ENCODE measurements at regions not wholly inside any gene's neighbourhood (a gene's known extent, or its start where the extent isn't known, plus 50 kb on each side); places are given as distances from the start of the nearest gene placed in this dataset.
A peak's percentile ranks its signal among the peaks of the same experiment; 100 is the strongest.

- ATAC-seq: peak in 3 of 4 donors; percentile 65 to 78 (median 74)
- peak; percentile 55 to 65 (median 58) for TF ChIP-seq CTCF (IDR thresholded peaks at IDR 0.05)
- no peaks in the 10 kb centered on the region for H3K4me1 ChIP-seq
- H3K4me3 ChIP-seq: no peak overlapping the region
- DNase-seq: peak in 1 of 6 donors; percentile 35
- intact Hi-C loops (cut with DNase I): no loop called here
- H3K27ac ChIP-seq: no peak overlapping the region
- 60 to 61% methylated on average over 2 of the region's 2 CpGs for WGBS, 2 donors
- H3K36me3 ChIP-seq: no peaks in the 10 kb centered on the region
- H3K9me3 ChIP-seq: no peaks in the 10 kb centered on the region
- H3K27me3 ChIP-seq: no peaks in the 10 kb centered on the region
- FAIRE-seq: no peak
These were observed 221.8 kb upstream of the SSTR1 start for GRCh38 chr14:37985826-37986470.

GRCh38 chr14:37988472-37988871, 219.2 kb upstream of the SSTR1 start:
- H3K4me1 ChIP-seq: no peaks in the 10 kb centered on the region
- TF ChIP-seq CTCF (IDR thresholded peaks at IDR 0.05): no peak
- H3K9me3 ChIP-seq: no peaks in the 10 kb centered on the region
- ATAC-seq (no peak), FAIRE-seq (no peak), DNase-seq (no peak)
- 93 to 95% methylated on average over 3 of the region's 3 CpGs for WGBS, 2 donors
- intact Hi-C loops (cut with DNase I): no loop called here
- H3K36me3 ChIP-seq: no peaks in the 10 kb centered on the region
- no peak overlapping the region for H3K4me3 ChIP-seq
- no peaks in the 10 kb centered on the region for H3K27me3 ChIP-seq
- H3K27ac ChIP-seq: no peak overlapping the region

- no peak overlapping the region for H3K27ac ChIP-seq
- no peak for TF ChIP-seq CTCF (IDR thresholded peaks at IDR 0.05)
- H3K9me3 ChIP-seq: no peaks in the 10 kb centered on the region
- intact Hi-C loops (cut with DNase I): no loop called here
- no peak for DNase-seq
- no peaks in the 10 kb centered on the region for H3K4me1 ChIP-seq
- 22% methylated on average over 1 of the region's 1 CpG for WGBS, 2 donors
- ATAC-seq: no peak
- no peak for FAIRE-seq
- H3K4me3 ChIP-seq: no peak overlapping the region
- H3K36me3 ChIP-seq: no peaks in the 10 kb centered on the region
- H3K27me3 ChIP-seq: no peaks in the 10 kb centered on the region
These were observed 216.7 kb upstream of the SSTR1 start for GRCh38 chr14:37991027-37991426.

GRCh38 chr14:37992499-37992898, 215.2 kb upstream of the SSTR1 start:
- TF ChIP-seq CTCF (IDR thresholded peaks at IDR 0.05): no peak
- Histone ChIP-seq H3K36me3 (no peaks in the 10 kb centered on the region), H3K4me1 (no peaks in the 10 kb centered on the region), H3K9me3 (no peaks in the 10 kb centered on the region), H3K27me3 (no peaks in the 10 kb centered on the region), H3K27ac (no peak overlapping the region), H3K4me3 (no peak overlapping the region)
- no peak for ATAC-seq
- FAIRE-seq: no peak
- no peak for DNase-seq
- intact Hi-C loops (cut with DNase I): no loop called here

- no peak for TF ChIP-seq CTCF (IDR thresholded peaks at IDR 0.05)
- FAIRE-seq: no peak
- 88 to 90% methylated on average over 4 of the region's 4 CpGs for WGBS, 2 donors
These were observed 212.8 kb upstream of the SSTR1 start for GRCh38 chr14:37994846-37995372.

More at GRCh38 chr14:37994846-37995372, 212.8 kb upstream of the SSTR1 start:
- no peak for ATAC-seq
- Histone ChIP-seq H3K27me3 (no peaks in the 10 kb centered on the region), H3K4me1 (no peaks in the 10 kb centered on the region), H3K9me3 (no peaks in the 10 kb centered on the region), H3K27ac (no peak overlapping the region), H3K36me3 (no peaks in the 10 kb centered on the region), H3K4me3 (no peak overlapping the region)
- intact Hi-C loops (cut with DNase I): no loop called here
- DNase-seq: no peak
